HG02759 (cell line): ENCODE measurements at regions not wholly inside any gene's neighbourhood (a gene's known extent, or its start where the extent isn't known, plus 50 kb on each side); places are given as distances from the start of the nearest gene placed in this dataset.

Experiments used
- ATAC-seq: cut with Tn5 transposase; IDR thresholded peaks from one replicate; pipeline ENCODE4 v1.9.1; 2021; ENCODE audit warnings: mild to moderate bottlenecking, moderate library complexity; ENCODE audit not compliant: unreplicated experiment

DNA sequence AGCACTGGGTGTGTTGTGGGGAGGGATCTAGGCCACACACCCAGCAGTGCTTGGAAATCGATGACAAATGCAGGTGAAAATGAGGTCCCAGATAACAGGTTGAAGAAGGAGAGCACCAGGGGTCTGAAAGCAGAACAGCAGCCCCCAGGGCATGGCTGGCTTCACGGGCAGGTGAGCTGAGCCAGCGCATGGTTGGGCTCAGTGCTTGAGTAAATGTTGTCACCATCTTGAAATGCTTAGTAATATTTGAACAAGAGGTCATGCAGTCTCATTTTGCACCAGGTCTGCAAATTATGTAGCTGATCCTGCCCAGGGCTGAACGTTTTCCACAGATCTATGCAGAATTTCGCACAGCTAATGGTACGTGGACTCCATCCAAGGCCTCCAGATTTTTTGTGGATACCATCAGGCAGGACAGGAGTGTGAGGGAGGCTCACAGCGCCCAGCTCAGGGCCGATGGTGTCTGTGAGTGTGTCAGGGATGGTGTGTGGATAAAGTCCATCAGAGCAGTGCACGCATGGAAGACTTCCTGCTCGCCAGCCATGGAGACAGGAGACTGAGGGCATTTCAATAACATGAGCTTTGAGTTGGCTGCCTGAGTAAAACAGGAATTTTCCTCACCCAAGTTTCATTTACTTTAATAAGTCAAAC is 53.1 kb upstream of the SNX9 start:
- no peak for ATAC-seq

DNA sequence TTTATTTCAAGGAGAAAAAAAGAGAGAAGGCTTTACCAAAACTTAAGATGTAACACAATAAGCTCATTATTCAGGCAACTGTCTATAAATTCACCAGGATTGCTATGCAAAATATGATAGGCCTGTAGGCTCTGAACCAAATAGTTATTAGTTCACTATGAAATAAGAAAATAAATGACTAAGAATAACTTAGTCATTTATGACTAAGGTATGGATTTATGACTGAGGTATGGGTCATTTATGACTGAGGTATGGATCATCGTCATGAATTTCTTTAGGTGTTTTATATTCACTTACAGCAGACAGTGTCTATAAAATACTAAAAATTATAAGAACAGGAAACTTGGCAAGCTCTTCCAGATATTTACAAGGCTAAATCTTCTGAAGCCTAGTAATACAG is 52.1 kb upstream of the SNX9 start:
- no peak for ATAC-seq

- ATAC-seq: no peak
These were observed 50.2 kb upstream of the SNX9 start for GRCh38 chr6:157772820-157773219.
